Retinal pigment epithelial cell (primary cell): ENCODE measurements at regions not wholly inside any gene's neighbourhood (a gene's known extent, or its start where the extent isn't known, plus 50 kb on each side); places are given as distances from the start of the nearest gene placed in this dataset.

ENCODE experiments used
- DNase-seq: peaks from one replicate; pipeline ENCODE4 v3.0.0-alpha.2; 2010; ENCODE audit warnings: low read depth
- H3K4me3 ChIP-seq: 2 replicates; pipeline ENCODE4 v1.5.1; 2011; ENCODE audit warnings: mild to moderate bottlenecking, low read length, control low read depth, moderate library complexity
- CTCF ChIP-seq: conservative IDR thresholded peaks from 2 replicates; pipeline ENCODE4 v1.5.1; 2011; ENCODE audit warnings: low read depth, low read length, control low read depth, inconsistent platforms

GRCh38 chrX:134718105-134718965 lies 60.1 kb upstream of the PLAC1 start:
- no peak for TF ChIP-seq CTCF
- no peak overlapping the region for H3K4me3 ChIP-seq
- peak; percentile 67 for DNase-seq

GRCh38 chrX:134717698-134718097 lies 59.4 kb upstream of the PLAC1 start:
- no peak for TF ChIP-seq CTCF
- H3K4me3 ChIP-seq: no peak overlapping the region
- no peak for DNase-seq

GRCh38 chrX:134716620-134717012 lies 58.3 kb upstream of the PLAC1 start:
- no peak for DNase-seq
- H3K4me3 ChIP-seq: no peak overlapping the region
- TF ChIP-seq CTCF: no peak

- TF ChIP-seq CTCF: no peak
- DNase-seq: no peak
These were observed 57.8 kb upstream of the PLAC1 start for GRCh38 chrX:134715930-134716619.

GRCh38 chrX:134714633-134715110 lies 56.4 kb upstream of the PLAC1 start:
- no peak for DNase-seq
- no peak for TF ChIP-seq CTCF
- no peak overlapping the region for H3K4me3 ChIP-seq

More at GRCh38 chrX:134715930-134716619, 57.8 kb upstream of the PLAC1 start:
- no peak overlapping the region for H3K4me3 ChIP-seq

- no peak for TF ChIP-seq CTCF
- DNase-seq: no peak
- H3K4me3 ChIP-seq: no peak overlapping the region
These were observed 55.4 kb upstream of the PLAC1 start for GRCh38 chrX:134713618-134714107.

GRCh38 chrX:134712272-134712671 lies 54.0 kb upstream of the PLAC1 start:
- DNase-seq: no peak
- no peak for TF ChIP-seq CTCF
- no peak overlapping the region for H3K4me3 ChIP-seq
